ENCODE measurements at regions not wholly inside any gene's neighbourhood (a gene's known extent, or its start where the extent isn't known, plus 50 kb on each side); places are given as distances from the start of the nearest gene placed in this dataset.

GRCh38 chr2:189328848-189329245, 112.4 kb upstream of the WDR75 start (continued):
- TF ChIP-seq SKIL (IDR thresholded peaks at IDR 0.05; ENCODE audit: low read depth, poor library complexity, severe bottlenecking) (no peak), SUZ12 (IDR thresholded peaks at IDR 0.05; ENCODE audit: unreplicated experiment) (no peak), ZBTB40 (IDR thresholded peaks at IDR 0.05; ENCODE audit: borderline replicate concordance) (no peak), ATF2 (IDR thresholded peaks at IDR 0.05; ENCODE audit: low read length) (no peak), NR2C1 (IDR thresholded peaks at IDR 0.05) (no peak), ATF7 (IDR thresholded peaks at IDR 0.05; ENCODE audit: low read depth) (no peak)

Data from GM12878 (cell line).